ENCODE measurements at regions not wholly inside any gene's neighbourhood (a gene's known extent, or its start where the extent isn't known, plus 50 kb on each side); places are given as distances from the start of the nearest gene placed in this dataset.

GRCh38 chr2:526918-527317 lies 150.3 kb downstream of the TMEM18 start:
- Histone ChIP-seq H3K36me3 (ENCODE audit: insufficient read depth, low read length) (no peaks in the 10 kb centered on the region), H3K9ac (ENCODE audit: low read depth, low read length) (no peak overlapping the region), H3K9me3 (ENCODE audit: insufficient read depth, low read length, severe bottlenecking) (no peaks in the 10 kb centered on the region), H2AFZ (ENCODE audit: low read depth, low read length) (no peak overlapping the region), H3K4me3 (ENCODE audit: low read depth in 1 of 2, low read length in 2 of 2) (no peak overlapping the region), H3K27ac (ENCODE audit: low read length) (no peak overlapping the region), H3K27me3 (ENCODE audit: insufficient read depth, low read length, poor library complexity) (no peaks in the 10 kb centered on the region), H3K4me2 (ENCODE audit: insufficient read depth, low read length) (no peak overlapping the region), H3K4me1 (ENCODE audit: insufficient read depth, low read length) (peaks cover 5% of the 10 kb centered on the region), H4K20me1 (ENCODE audit: insufficient read depth, low read length) (no peaks in the 10 kb centered on the region), H3K79me2 (ENCODE audit: insufficient read depth, low read length) (no peaks in the 10 kb centered on the region)
- ATAC-seq (ENCODE audit: insufficient read depth, low read depth) = no peak
- TF ChIP-seq CTCF (IDR thresholded peaks at IDR 0.05; ENCODE audit: borderline replicate concordance, extremely low read depth, low read length, poor library complexity, severe bottlenecking) (no peak), EZH2 (IDR thresholded peaks at IDR 0.05; ENCODE audit: borderline replicate concordance, low read depth, low read length, severe bottlenecking) (no peak)
- no peak for DNase-seq

- no peaks in the 10 kb centered on the region for H3K27me3 ChIP-seq (ENCODE audit: insufficient read depth, low read length, poor library complexity)
- DNase-seq (no peak), ATAC-seq (ENCODE audit: insufficient read depth, low read depth) (no peak)
- H3K4me3 ChIP-seq (ENCODE audit: low read depth in 1 of 2, low read length in 2 of 2) = no peak overlapping the region
- no peak overlapping the region for H3K27ac ChIP-seq (ENCODE audit: low read length)
- TF ChIP-seq EZH2 (IDR thresholded peaks at IDR 0.05; ENCODE audit: borderline replicate concordance, low read depth, low read length, severe bottlenecking) (no peak), CTCF (IDR thresholded peaks at IDR 0.05; ENCODE audit: borderline replicate concordance, extremely low read depth, low read length, poor library complexity, severe bottlenecking) (no peak)
- no peaks in the 10 kb centered on the region for H3K36me3 ChIP-seq (ENCODE audit: insufficient read depth, low read length)
- H3K79me2 ChIP-seq (ENCODE audit: insufficient read depth, low read length) = no peaks in the 10 kb centered on the region
- no peaks in the 10 kb centered on the region for H4K20me1 ChIP-seq (ENCODE audit: insufficient read depth, low read length)
- no peak overlapping the region for H2AFZ ChIP-seq (ENCODE audit: low read depth, low read length)
- no peaks in the 10 kb centered on the region for H3K9me3 ChIP-seq (ENCODE audit: insufficient read depth, low read length, severe bottlenecking)
- H3K9ac ChIP-seq (ENCODE audit: low read depth, low read length) = no peak overlapping the region
- H3K4me2 ChIP-seq (ENCODE audit: insufficient read depth, low read length) = no peak overlapping the region
- peaks cover 5% of the 10 kb centered on the region for H3K4me1 ChIP-seq (ENCODE audit: insufficient read depth, low read length)
These were observed 151.6 kb downstream of the TMEM18 start for GRCh38 chr2:525611-526010.

GRCh38 chr2:525021-525420 lies 152.2 kb downstream of the TMEM18 start:
- Histone ChIP-seq H3K9me3 (ENCODE audit: insufficient read depth, low read length, severe bottlenecking) (no peaks in the 10 kb centered on the region), H3K4me1 (ENCODE audit: insufficient read depth, low read length) (peaks cover 5% of the 10 kb centered on the region), H4K20me1 (ENCODE audit: insufficient read depth, low read length) (no peaks in the 10 kb centered on the region), H3K27ac (ENCODE audit: low read length) (no peak overlapping the region), H3K4me3 (ENCODE audit: low read depth in 1 of 2, low read length in 2 of 2) (no peak overlapping the region), H3K36me3 (ENCODE audit: insufficient read depth, low read length) (no peaks in the 10 kb centered on the region), H3K4me2 (ENCODE audit: insufficient read depth, low read length) (no peak overlapping the region), H3K79me2 (ENCODE audit: insufficient read depth, low read length) (no peaks in the 10 kb centered on the region), H3K27me3 (ENCODE audit: insufficient read depth, low read length, poor library complexity) (no peaks in the 10 kb centered on the region), H2AFZ (ENCODE audit: low read depth, low read length) (no peak overlapping the region), H3K9ac (ENCODE audit: low read depth, low read length) (no peak overlapping the region)
- ATAC-seq (ENCODE audit: insufficient read depth, low read depth) (no peak), DNase-seq (no peak)
- TF ChIP-seq CTCF (IDR thresholded peaks at IDR 0.05; ENCODE audit: borderline replicate concordance, extremely low read depth, low read length, poor library complexity, severe bottlenecking) = no peak
- no peak for TF ChIP-seq EZH2 (IDR thresholded peaks at IDR 0.05; ENCODE audit: borderline replicate concordance, low read depth, low read length, severe bottlenecking)

GRCh38 chr2:524442-524841 lies 152.8 kb downstream of the TMEM18 start:
- no peaks in the 10 kb centered on the region for H4K20me1 ChIP-seq (ENCODE audit: insufficient read depth, low read length)
- no peaks in the 10 kb centered on the region for H3K9me3 ChIP-seq (ENCODE audit: insufficient read depth, low read length, severe bottlenecking)
- H3K4me1 ChIP-seq (ENCODE audit: insufficient read depth, low read length) = peaks cover 5% of the 10 kb centered on the region
- H3K4me3 ChIP-seq (ENCODE audit: low read depth in 1 of 2, low read length in 2 of 2) = no peak overlapping the region
- no peak overlapping the region for H3K27ac ChIP-seq (ENCODE audit: low read length)
- ATAC-seq (ENCODE audit: insufficient read depth, low read depth) (no peak), DNase-seq (no peak)
- H3K4me2 ChIP-seq (ENCODE audit: insufficient read depth, low read length) = no peak overlapping the region
- H3K79me2 ChIP-seq (ENCODE audit: insufficient read depth, low read length) = no peaks in the 10 kb centered on the region
- H3K36me3 ChIP-seq (ENCODE audit: insufficient read depth, low read length) = no peaks in the 10 kb centered on the region
- H2AFZ ChIP-seq (ENCODE audit: low read depth, low read length) = no peak overlapping the region
- H3K27me3 ChIP-seq (ENCODE audit: insufficient read depth, low read length, poor library complexity) = no peaks in the 10 kb centered on the region
- H3K9ac ChIP-seq (ENCODE audit: low read depth, low read length) = no peak overlapping the region
- TF ChIP-seq CTCF (IDR thresholded peaks at IDR 0.05; ENCODE audit: borderline replicate concordance, extremely low read depth, low read length, poor library complexity, severe bottlenecking) (no peak), EZH2 (IDR thresholded peaks at IDR 0.05; ENCODE audit: borderline replicate concordance, low read depth, low read length, severe bottlenecking) (no peak)
